ENCODE measurements at regions not wholly inside any gene's neighbourhood (a gene's known extent, or its start where the extent isn't known, plus 50 kb on each side); places are given as distances from the start of the nearest gene placed in this dataset.

DNA sequence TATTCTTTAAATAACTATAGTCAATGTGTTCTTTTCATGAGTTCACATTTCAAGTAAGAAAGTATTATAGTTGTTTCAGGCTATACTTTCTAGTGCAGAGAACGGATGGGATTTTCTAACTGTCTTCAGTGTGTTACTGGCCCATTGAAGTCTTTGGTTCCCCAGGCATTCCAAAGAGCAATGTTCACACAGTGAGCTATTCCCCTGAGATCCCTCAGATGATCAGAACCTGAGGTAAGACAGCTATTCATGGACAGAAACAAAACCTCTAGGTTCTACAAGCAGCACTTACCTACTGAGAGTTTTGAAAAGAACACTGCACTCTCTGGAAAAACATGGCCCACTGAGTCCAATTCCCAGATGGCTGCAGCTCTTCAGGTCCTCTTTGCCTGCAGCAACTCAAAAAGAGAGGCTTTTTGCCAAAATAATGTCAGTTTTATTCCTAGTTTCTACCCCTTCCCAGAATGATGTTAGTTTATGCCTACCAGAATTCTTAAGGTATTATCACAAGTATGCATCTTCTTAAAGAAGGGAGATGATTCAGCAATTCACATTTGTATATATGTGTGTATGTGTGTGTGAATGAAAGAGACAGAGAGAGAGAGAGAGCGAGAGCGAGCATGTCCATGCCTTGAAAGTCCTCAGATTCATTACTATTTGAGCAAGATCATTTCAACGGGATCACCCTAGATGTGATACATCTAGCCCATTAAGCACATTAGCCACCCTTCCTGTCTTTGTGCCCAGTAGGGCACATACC lies 146.1 kb downstream of the PDHA2 start:
- FAIRE-seq (no peak), DNase-seq (ENCODE audit: low read depth) (no peak)
- Histone ChIP-seq H3K36me3 (ENCODE audit: insufficient read depth, low read length) (no peaks in the 10 kb centered on the region), H3K27me3 (ENCODE audit: insufficient read depth, low read length) (no peaks in the 10 kb centered on the region), H3K9ac (ENCODE audit: low read length) (no peak overlapping the region), H2AFZ (ENCODE audit: low read depth, low read length) (no peak overlapping the region), H3K4me2 (ENCODE audit: low read length) (no peak overlapping the region), H4K20me1 (ENCODE audit: insufficient read depth, low read length) (no peaks in the 10 kb centered on the region), H3K79me2 (ENCODE audit: insufficient read depth, low read length) (no peaks in the 10 kb centered on the region), H3K27ac (ENCODE audit: low read depth, low read length) (no peak overlapping the region), H3K4me1 (ENCODE audit: insufficient read depth, low read length) (no peaks in the 10 kb centered on the region), H3K9me3 (ENCODE audit: insufficient read depth, low read depth, low read length) (peaks cover 2% of the 10 kb centered on the region), H3K4me3 (ENCODE audit: insufficient read depth, low read depth, low read length) (no peak overlapping the region)
- H3K36me3 Mint-ChIP-seq (ENCODE audit: low read depth, unreplicated experiment), result no peaks in the 10 kb centered on the region
- H3K4me3 Mint-ChIP-seq (ENCODE audit: unreplicated experiment), result no peak overlapping the region
- peaks cover 2% of the 10 kb centered on the region for H3K9me3 Mint-ChIP-seq (ENCODE audit: unreplicated experiment)
- H3K27ac Mint-ChIP-seq (ENCODE audit: unreplicated experiment), result no peak overlapping the region
- H3K4me1 Mint-ChIP-seq (ENCODE audit: low read depth, unreplicated experiment), result peaks cover 1% of the 10 kb centered on the region
- no peaks in the 10 kb centered on the region for H3K27me3 Mint-ChIP-seq (ENCODE audit: low read depth, unreplicated experiment)
- TF ChIP-seq EZH2 (IDR thresholded peaks at IDR 0.05; ENCODE audit: insufficient read depth, low read length), result no peak
- TF ChIP-seq, protein P1, sequence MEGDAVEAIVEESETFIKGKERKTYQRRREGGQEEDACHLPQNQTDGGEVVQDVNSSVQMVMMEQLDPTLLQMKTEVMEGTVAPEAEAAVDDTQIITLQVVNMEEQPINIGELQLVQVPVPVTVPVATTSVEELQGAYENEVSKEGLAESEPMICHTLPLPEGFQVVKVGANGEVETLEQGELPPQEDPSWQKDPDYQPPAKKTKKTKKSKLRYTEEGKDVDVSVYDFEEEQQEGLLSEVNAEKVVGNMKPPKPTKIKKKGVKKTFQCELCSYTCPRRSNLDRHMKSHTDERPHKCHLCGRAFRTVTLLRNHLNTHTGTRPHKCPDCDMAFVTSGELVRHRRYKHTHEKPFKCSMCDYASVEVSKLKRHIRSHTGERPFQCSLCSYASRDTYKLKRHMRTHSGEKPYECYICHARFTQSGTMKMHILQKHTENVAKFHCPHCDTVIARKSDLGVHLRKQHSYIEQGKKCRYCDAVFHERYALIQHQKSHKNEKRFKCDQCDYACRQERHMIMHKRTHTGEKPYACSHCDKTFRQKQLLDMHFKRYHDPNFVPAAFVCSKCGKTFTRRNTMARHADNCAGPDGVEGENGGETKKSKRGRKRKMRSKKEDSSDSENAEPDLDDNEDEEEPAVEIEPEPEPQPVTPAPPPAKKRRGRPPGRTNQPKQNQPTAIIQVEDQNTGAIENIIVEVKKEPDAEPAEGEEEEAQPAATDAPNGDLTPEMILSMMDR (IDR thresholded peaks at IDR 0.05; ENCODE audit: insufficient read depth, low read depth, low read length), result no peak

DNA sequence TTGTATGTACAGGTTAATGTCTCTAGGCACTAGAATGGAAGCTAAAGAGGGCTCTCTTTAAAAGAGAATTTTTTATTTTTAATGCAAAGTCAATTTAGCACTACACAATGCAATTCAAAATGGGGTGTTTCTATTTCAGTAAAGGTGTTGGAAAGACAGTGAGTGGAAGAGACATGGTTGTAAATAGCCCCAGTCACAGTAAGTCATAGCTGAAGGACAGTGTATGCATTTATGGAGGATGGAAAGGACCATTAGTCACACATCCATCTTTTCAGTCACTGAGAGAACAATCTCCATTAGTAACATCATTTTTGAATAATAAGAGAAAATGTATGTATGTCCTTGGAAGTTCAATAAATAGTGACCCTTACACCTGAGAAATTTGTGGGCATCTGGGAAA lies 148.0 kb downstream of the PDHA2 start:
- no peak overlapping the region for H3K4me3 ChIP-seq (ENCODE audit: insufficient read depth, low read depth, low read length)
- Mint-ChIP-seq H3K36me3 (ENCODE audit: low read depth, unreplicated experiment) (no peaks in the 10 kb centered on the region), H3K4me3 (ENCODE audit: unreplicated experiment) (no peak overlapping the region), H3K4me1 (ENCODE audit: low read depth, unreplicated experiment) (peaks cover 1% of the 10 kb centered on the region), H3K9me3 (ENCODE audit: unreplicated experiment) (peaks cover 2% of the 10 kb centered on the region), H3K27me3 (ENCODE audit: low read depth, unreplicated experiment) (no peaks in the 10 kb centered on the region), H3K27ac (ENCODE audit: unreplicated experiment) (no peak overlapping the region)
- no peak overlapping the region for H3K9ac ChIP-seq (ENCODE audit: low read length)
- FAIRE-seq (no peak), DNase-seq (ENCODE audit: low read depth) (no peak)
- TF ChIP-seq EZH2 (IDR thresholded peaks at IDR 0.05; ENCODE audit: insufficient read depth, low read length), result no peak
- TF ChIP-seq, protein P1 (IDR thresholded peaks at IDR 0.05; ENCODE audit: insufficient read depth, low read depth, low read length), result no peak
- no peaks in the 10 kb centered on the region for H3K4me1 ChIP-seq (ENCODE audit: insufficient read depth, low read length)
- no peaks in the 10 kb centered on the region for H3K79me2 ChIP-seq (ENCODE audit: insufficient read depth, low read length)
- H3K4me2 ChIP-seq (ENCODE audit: low read length), result no peak overlapping the region
- no peak overlapping the region for H2AFZ ChIP-seq (ENCODE audit: low read depth, low read length)
- H3K9me3 ChIP-seq (ENCODE audit: insufficient read depth, low read depth, low read length), result no peaks in the 10 kb centered on the region
- no peaks in the 10 kb centered on the region for H4K20me1 ChIP-seq (ENCODE audit: insufficient read depth, low read length)
- no peaks in the 10 kb centered on the region for H3K36me3 ChIP-seq (ENCODE audit: insufficient read depth, low read length)
- no peak overlapping the region for H3K27ac ChIP-seq (ENCODE audit: low read depth, low read length)
- no peaks in the 10 kb centered on the region for H3K27me3 ChIP-seq (ENCODE audit: insufficient read depth, low read length)

DNA sequence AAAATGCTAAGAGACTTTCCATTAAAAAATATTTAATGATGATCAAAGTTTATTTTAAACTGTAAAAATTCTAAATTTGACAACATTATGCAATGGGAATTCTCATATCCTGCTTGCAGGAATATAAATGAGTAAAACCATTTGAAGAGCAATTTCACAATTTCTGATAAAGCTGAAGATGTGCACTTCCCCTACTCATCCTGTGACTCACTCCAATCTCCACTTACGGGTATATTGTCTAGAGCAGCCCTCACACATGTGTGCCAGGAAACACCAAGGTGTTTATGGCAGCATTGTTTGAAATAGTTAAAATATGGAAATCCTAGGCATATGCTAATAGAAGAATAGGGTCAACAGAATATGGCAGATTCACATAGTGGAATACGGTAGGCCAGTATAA lies 158.4 kb downstream of the PDHA2 start:
- Histone ChIP-seq H3K27ac (ENCODE audit: low read depth, low read length) (no peak overlapping the region), H3K4me3 (ENCODE audit: insufficient read depth, low read depth, low read length) (no peak overlapping the region), H2AFZ (ENCODE audit: low read depth, low read length) (no peak overlapping the region), H3K4me1 (ENCODE audit: insufficient read depth, low read length) (no peaks in the 10 kb centered on the region), H4K20me1 (ENCODE audit: insufficient read depth, low read length) (no peaks in the 10 kb centered on the region), H3K9ac (ENCODE audit: low read length) (no peak overlapping the region), H3K9me3 (ENCODE audit: insufficient read depth, low read depth, low read length) (no peaks in the 10 kb centered on the region), H3K36me3 (ENCODE audit: insufficient read depth, low read length) (no peaks in the 10 kb centered on the region), H3K27me3 (ENCODE audit: insufficient read depth, low read length) (no peaks in the 10 kb centered on the region), H3K79me2 (ENCODE audit: insufficient read depth, low read length) (no peaks in the 10 kb centered on the region), H3K4me2 (ENCODE audit: low read length) (no peak overlapping the region)
- DNase-seq (ENCODE audit: low read depth), result no peak
- H3K4me1 Mint-ChIP-seq (ENCODE audit: low read depth, unreplicated experiment), result no peaks in the 10 kb centered on the region
- no peaks in the 10 kb centered on the region for H3K27me3 Mint-ChIP-seq (ENCODE audit: low read depth, unreplicated experiment)
- TF ChIP-seq EZH2 (IDR thresholded peaks at IDR 0.05; ENCODE audit: insufficient read depth, low read length), result no peak
- TF ChIP-seq, protein P1 (IDR thresholded peaks at IDR 0.05; ENCODE audit: insufficient read depth, low read depth, low read length), result no peak
- H3K9me3 Mint-ChIP-seq (ENCODE audit: unreplicated experiment), result no peaks in the 10 kb centered on the region
- H3K4me3 Mint-ChIP-seq (ENCODE audit: unreplicated experiment), result no peak overlapping the region
- FAIRE-seq, result no peak
- H3K36me3 Mint-ChIP-seq (ENCODE audit: low read depth, unreplicated experiment), result no peaks in the 10 kb centered on the region
- H3K27ac Mint-ChIP-seq (ENCODE audit: unreplicated experiment), result no peak overlapping the region
